EH (cell line): ENCODE measurements at regions not wholly inside any gene's neighbourhood (a gene's known extent, or its start where the extent isn't known, plus 50 kb on each side); places are given as distances from the start of the nearest gene placed in this dataset.
A peak's percentile ranks its signal among the peaks of the same experiment; 100 is the strongest.

Experiments used
- DNase-seq: peaks from one replicate; pipeline ENCODE4 v3.0.0-alpha.2; 2015; ENCODE audit warnings: low read depth

DNA sequence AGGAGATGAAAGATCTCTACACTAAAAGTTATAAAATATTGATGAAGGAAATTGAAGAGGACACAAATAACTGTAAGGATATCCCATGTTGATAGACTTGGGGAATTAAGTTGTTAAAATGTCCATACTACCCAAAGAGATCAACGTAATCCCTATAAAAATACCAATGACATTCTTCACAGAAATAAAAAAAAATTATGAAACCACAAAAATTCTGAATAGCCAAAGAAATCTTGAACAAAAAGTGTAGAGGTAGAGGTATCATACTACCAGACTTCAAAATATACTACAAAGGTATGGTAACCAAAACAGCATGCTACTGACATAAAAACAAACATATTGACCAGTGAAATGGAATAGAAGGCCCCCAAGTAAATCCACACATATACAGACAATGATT lies 71.5 kb upstream of the ELL2 start:
- peak; percentile 44 for DNase-seq

DNA sequence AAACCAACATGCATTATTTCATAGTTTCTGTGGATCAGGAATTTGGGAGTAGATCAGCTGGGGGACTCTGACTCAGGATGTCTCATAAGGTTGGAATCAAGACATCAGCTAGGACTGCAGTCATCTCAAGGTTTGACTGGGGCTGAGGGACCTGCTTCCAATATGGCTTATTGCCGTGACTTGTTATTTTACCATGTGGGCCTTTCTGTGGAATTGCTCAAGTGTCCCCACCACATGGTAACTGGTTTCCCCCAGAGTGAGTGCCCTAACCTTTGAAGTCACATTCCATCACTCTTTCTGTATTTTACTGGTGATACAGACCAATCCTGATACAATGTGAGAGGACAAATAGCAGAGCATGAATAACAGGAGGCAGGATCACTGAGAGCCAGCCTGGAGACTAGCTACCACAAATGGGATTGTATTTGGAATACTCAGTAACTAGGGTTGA lies 70.2 kb upstream of the ELL2 start:
- DNase-seq, result peak; percentile 94

DNA sequence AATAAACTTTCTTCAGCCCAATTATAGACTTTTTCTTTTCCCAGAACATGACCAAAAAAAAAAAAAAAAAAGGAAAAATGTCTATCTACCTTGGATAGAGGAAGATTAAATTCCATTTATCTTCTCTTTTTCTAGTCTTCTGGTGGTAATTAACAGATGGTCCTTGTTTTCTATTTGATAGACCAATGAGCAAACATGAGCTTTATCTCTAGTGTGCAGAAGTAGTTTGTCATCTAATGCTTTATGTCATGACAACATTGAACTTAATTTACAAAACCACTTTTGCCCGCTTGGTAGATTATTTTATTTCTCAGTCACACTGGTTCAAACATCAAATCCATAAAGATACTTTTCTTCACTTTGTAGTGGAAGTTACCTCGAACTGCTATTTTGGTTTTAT lies 69.5 kb upstream of the ELL2 start:
- DNase-seq, result no peak

DNA sequence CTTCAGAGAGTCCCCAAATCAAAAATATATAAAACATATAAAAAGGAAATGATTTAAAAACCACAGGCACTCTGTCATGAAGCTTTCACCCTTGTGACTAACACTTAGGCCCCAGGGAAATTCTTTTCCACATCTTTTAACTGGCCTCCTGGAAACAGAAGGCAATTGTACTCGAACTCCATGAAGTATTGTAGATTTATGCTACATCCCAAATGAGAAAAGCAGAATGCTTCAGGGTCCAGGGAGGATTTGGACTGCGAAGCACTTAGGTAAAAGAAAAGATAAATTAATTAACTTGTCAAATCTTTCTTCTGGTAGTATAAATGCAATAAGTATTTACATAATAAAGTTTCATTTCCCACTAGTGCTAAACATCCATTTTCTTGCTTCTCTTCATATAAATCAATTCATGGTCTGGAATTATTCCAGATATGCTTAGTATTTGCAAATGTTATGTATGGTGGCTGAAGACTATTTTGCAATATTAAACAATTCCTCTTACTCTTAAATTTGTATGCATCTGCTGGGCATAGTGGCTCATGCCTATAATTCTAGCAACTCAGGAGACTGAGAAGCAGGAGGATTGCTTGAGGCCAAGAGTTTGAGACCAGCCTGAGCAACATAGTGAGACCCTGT lies 64.9 kb upstream of the ELL2 start:
- DNase-seq, result peak; percentile 91

DNA sequence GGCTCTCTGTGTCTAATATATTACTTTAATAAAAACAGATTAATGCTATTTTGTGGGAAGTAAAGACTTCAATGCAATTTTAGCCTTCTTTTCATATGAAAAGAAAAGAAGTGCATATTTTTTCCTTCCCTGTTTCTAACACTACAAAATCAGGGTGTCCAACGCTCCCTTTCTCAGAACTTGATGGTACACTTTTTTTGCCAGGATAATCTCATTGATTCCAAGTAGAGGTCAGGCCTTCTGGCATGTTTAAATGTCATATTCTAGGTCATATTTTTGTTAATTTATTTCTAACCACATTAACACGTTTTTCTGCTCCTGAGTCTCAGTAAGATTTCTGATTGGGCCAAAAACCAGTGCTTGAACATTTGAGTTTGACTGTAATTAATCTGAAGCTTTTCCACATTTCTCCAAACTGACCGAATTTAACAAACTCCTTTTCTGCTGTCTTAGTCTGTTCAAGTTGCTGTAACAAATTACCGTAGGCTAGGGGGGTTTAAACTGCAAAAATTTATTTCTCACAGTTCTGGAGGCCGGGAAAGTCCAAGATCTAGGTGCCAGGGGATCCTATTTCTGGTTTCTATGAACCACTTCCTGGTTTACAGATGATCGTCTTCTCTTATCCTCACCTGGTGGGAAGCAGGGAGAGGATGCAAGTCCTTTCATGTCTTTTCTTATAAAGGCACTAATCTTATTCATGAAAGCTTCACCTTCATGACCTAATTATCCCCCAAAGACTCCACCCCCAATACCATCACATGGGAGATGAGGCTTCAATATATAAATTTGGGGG lies 63.2 kb upstream of the ELL2 start:
- no peak for DNase-seq

DNA sequence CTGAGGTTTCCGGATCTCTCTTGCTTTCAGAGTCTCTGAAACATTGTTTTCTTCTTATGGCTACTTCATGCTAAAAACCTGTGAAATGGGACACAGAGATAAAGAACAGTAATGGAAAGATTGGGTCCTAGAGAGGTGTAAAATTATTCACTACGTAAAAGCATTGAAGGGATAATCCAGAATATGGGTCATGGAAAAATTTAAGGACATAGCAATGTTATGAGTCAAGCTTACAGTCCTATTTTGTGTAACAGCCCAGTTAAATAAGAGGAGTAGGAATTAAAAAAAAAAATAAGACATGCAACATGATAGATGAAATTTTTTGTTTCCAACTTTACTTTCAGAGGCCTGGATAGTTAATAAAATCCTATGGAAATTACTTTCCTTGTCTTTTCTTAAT lies 61.9 kb upstream of the ELL2 start:
- DNase-seq, result peak; percentile 84

DNA sequence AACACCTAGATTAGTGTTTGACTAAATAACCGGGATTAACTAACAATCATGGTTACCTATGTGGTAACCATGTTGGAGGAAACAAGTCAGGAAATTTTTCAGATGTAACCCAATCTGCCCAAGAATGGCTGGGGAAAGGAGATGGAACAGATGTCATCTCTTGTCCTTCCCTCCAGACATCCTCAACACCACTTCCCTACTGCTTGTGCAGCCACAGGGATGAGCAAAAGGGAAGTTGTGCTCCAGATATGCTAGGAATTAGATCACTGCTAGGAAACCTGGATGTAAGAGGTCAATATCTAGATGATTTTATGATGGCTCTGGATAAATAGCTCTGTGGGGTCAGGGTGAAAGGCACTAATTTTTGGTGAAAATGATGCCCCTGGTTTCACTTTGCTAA lies 61.3 kb upstream of the ELL2 start:
- peak; percentile 56 for DNase-seq

DNA sequence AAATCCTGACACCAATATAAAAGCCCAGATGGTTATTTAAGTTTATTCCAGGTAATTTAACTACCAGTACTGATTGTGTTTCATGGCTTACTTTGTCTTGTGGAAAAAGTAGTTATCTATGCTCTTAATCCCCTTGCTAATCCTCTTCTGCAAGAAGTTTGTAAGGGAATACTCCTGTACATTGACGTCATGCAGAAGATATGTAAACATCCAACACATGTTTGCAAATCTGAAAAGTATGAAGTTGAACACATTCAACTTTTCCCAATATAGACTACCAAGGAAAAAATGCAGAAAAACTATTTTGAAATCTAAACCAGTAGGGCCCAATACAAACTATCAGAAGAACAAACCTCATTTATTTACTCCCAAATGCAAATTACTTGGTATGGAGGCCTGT lies 56.3 kb upstream of the ELL2 start:
- DNase-seq, result peak; percentile 92

DNA sequence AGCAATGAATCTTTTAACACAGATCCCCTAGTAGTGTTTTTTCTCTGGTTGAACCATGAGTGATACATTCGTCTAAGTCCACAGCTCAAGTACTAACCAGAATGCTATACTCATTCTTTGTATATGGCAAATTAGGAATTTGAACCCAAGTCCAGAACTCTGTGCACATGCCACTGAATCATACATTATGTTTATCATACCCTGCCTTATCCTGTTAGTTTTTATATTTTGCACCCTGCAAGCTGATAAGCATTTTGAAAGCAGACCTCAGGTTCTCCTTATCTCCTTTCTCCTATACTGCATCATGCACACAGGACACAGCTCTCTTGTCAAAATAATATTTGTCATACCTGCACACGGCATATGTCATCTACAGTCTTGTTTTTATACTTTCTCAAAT lies 54.6 kb upstream of the ELL2 start:
- DNase-seq, result no peak

DNA sequence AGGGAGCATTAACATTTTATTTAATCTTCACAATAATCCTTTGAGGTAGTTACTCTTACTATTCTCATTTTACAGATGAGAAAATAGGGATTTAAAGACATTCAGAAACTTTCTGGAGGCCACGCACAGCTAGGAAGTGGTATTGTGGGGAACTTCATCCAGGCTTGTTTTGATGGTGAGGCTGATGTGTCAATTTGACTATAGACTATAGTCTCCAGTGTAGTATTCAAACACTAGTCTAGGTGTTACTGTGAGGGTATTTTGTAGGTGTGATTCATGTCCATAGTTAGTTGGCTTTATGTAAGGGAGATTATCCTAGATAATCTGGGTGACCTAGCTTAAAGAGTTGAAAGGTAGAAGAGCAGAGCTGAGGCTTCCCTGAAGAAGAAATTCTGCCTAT lies 54.1 kb upstream of the ELL2 start:
- DNase-seq, result no peak

DNA sequence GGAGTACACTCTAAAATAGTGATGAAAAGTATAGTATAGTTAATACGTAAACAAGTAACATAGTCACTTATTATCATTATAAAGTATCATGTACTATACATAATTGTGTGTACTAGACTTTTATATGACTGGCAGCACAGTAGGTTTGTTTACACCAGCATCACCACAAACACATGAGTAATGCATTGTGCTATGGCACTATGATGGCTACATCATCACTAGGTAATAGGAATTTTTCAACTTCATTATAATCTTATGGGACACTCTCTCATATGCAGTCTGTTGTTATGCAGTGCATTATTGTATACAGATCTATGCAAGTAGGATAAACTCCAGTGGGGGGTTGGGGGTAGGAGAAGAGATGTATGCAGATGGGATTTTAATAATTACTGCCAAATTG lies 52.7 kb upstream of the ELL2 start:
- no peak for DNase-seq

DNA sequence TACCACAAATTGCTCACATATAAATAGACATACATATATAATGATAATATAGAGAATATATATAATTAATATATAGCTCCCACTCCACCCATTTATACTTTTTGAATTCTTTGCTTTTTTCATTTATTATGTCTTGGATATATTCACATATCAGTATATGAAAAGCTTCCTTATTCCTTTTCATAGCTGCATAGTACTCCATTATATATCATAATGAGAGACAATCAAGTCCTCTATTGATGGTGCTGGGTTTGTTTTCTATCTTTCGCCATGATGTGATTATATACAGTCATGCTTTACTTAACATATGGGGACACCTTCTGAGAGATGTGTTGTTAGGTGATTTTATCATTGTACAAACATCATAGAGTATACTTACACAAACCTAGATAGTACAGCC lies 51.6 kb upstream of the ELL2 start:
- DNase-seq, result no peak

DNA sequence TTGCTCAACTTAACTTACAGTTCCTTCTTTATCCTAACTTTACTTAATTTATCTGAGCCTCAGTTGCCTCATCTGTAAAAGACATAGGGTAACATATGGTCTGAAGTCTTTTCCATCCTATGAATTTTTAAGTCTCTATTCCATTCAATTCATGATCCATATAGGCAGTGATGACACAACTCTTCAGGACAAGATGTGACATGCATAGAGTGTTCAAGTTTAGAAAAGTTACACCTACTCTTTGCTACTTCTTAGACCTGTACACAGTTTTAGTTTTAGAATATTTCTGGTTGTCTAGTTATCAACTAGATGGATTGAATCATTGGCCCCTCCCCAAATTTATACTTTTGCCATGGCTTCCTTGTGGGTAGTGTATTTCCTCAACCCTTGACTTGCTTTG lies 50.7 kb upstream of the ELL2 start:
- no peak for DNase-seq
